SK-N-MC (cell line): ENCODE measurements at regions not wholly inside any gene's neighbourhood (a gene's known extent, or its start where the extent isn't known, plus 50 kb on each side); places are given as distances from the start of the nearest gene placed in this dataset.
"Not testable (repeated sequence)": the region's sequence is repeated elsewhere in the genome, so short reads cannot be mapped to it uniquely, and the experiment has no call there.

ENCODE experiments used
- DNase-seq: peaks from one replicate; pipeline ENCODE4 v3.0.0-alpha.2; 2011; ENCODE audit warnings: low read depth, low spot score
- H3K27ac ChIP-seq: fragments of 200-600 bp; sonication (generic); 2 replicates; pipeline ENCODE4 v1.5.1; 2016; ENCODE audit warnings: mixed run types
- H3K36me3 ChIP-seq: fragments of 200-600 bp; sonication (generic); 2 replicates; pipeline ENCODE4 v1.6.1; 2017; ENCODE audit warnings: antibody characterized with exemption, low read length, mixed read lengths; ENCODE audit not compliant: insufficient read depth
- H3K4me3 ChIP-seq: fragments of 200-600 bp; sonication (generic); 2 replicates; pipeline ENCODE4 v1.5.1; 2016
- H3K9ac ChIP-seq: fragments of 200-600 bp; sonication (generic); 2 replicates; pipeline ENCODE4 v1.8.0; 2017; ENCODE audit warnings: mixed run types, mixed read lengths; ENCODE audit not compliant: insufficient read length
- H3K9me3 ChIP-seq: fragments of 200-600 bp; sonication (generic); 2 replicates; pipeline ENCODE4 v1.6.1; 2017; ENCODE audit warnings: low read depth, mild to moderate bottlenecking, antibody characterized with exemption, low read length, moderate library complexity, mixed read lengths
- EZH2 ChIP-seq: fragments of 200-600 bp; sonication (generic); IDR thresholded peaks from one replicate; pipeline ENCODE4 v1.6.1; 2017; ENCODE audit warnings: antibody characterized with exemption
- FOXP2 ChIP-seq: optimal IDR thresholded peaks from 2 replicates; pipeline ENCODE3; 2011; ENCODE audit warnings: mild to moderate bottlenecking, moderate library complexity; ENCODE audit not compliant: insufficient read depth; ENCODE audit errors: extremely low read length, control extremely low read depth
- POLR2AphosphoS5 ChIP-seq: IDR thresholded peaks from 2 replicates; pipeline ENCODE4 v1.6.1; 2012; ENCODE audit warnings: mild to moderate bottlenecking, low read depth, low read length, borderline replicate concordance

DNA sequence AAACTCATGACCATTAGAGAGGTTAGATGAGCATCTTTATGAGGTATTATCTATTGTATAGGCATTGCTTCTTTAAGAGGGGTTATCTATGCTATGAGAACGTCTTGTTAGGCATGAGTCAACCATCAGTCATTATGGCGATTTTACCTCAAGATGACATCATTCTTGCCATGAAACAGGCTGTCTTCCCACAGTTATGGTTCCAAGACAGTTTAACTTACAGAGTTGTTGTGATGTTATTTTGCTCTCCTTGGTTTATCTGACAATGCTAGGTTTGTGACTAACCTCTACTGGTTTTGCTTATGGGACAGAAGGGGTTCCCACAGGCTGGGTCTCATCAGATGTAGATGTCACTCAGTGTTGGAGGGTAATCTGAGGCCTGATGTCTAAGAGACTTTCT is 1864.7 kb upstream of the ACO1 start:
- no peak overlapping the region for H3K9ac ChIP-seq
- no peak for TF ChIP-seq EZH2
- TF ChIP-seq POLR2AphosphoS5, result no peak
- no peak for TF ChIP-seq FOXP2
- no peak overlapping the region for H3K27ac ChIP-seq

DNA sequence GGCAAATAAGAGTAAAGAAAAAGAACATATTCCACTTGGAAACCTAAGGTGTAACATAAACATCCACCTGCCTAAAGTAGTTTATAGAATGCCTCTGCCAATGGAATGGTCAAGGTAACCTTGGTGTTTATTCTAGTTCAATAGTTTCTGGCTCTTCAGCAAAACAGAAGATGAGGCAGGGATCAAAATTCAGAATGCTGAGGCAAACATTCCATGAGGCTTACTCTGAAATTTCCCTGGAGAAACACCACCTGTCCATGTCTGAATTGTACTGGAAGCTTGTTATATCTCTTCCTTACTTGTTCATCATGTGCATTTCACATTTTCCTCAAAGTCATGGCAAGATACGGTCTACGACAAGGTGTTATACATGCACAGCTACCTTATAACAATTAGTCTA is 1862.4 kb upstream of the ACO1 start:
- H3K9ac ChIP-seq, result no peak overlapping the region
- no peaks in the 10 kb centered on the region for H3K36me3 ChIP-seq
- H3K27ac ChIP-seq, result no peak overlapping the region
- TF ChIP-seq FOXP2, result no peak
- TF ChIP-seq POLR2AphosphoS5, result no peak
- TF ChIP-seq EZH2, result no peak
- H3K9me3 ChIP-seq, result no peaks in the 10 kb centered on the region
- H3K4me3 ChIP-seq, result no peak overlapping the region
- no peak for DNase-seq

More for the DNA sequence above, 1864.7 kb upstream of the ACO1 start:
- Histone ChIP-seq H3K4me3 (no peak overlapping the region), H3K9me3 (no peaks in the 10 kb centered on the region), H3K36me3 (no peaks in the 10 kb centered on the region)
- DNase-seq, result no peak

GRCh38 chr9:30522486-30522885 is 1862.0 kb upstream of the ACO1 start:
- Histone ChIP-seq H3K9me3 (no peaks in the 10 kb centered on the region), H3K36me3 (no peaks in the 10 kb centered on the region), H3K27ac (no peak overlapping the region), H3K4me3 (no peak overlapping the region), H3K9ac (no peak overlapping the region)
- no peak for DNase-seq
- TF ChIP-seq POLR2AphosphoS5 (no peak), EZH2 (no peak), FOXP2 (no peak)

- Histone ChIP-seq H3K27ac (no peak overlapping the region), H3K9ac (no peak overlapping the region), H3K4me3 (no peak overlapping the region), H3K36me3 (no peaks in the 10 kb centered on the region), H3K9me3 (no peaks in the 10 kb centered on the region)
- DNase-seq, result no peak
- TF ChIP-seq FOXP2, result no peak
- no peak for TF ChIP-seq POLR2AphosphoS5
- TF ChIP-seq EZH2, result no peak
Observed at GRCh38 chr9:30524311-30524710, 1860.1 kb upstream of the ACO1 start.

DNA sequence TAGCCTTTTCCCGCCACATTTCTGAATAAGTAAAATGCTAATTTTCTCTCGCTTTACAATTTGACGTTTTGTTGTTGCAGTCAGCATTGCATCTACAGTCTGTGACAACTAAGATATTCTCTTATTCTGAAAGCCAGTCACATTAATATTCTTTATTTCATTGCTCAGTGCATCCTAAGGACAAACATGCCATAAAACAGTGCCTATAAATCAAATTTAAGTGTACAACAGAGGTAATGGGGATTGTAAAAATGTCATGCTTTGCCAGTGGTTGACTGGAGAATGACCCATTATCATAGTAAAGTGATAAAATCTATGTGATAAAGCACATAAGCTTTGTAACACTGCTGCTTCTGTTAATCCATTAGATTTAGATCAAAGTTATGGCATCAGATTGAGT is 1850.0 kb upstream of the ACO1 start:
- Histone ChIP-seq H3K9ac (no peak overlapping the region), H3K4me3 (no peak overlapping the region), H3K36me3 (no peaks in the 10 kb centered on the region), H3K9me3 (no peaks in the 10 kb centered on the region), H3K27ac (no peak overlapping the region)
- no peak for TF ChIP-seq FOXP2
- no peak for TF ChIP-seq EZH2
- TF ChIP-seq POLR2AphosphoS5, result no peak
- DNase-seq, result no peak

GRCh38 chr9:30534896-30535295 is 1849.5 kb upstream of the ACO1 start:
- H3K27ac ChIP-seq, result no peak overlapping the region
- no peaks in the 10 kb centered on the region for H3K36me3 ChIP-seq
- no peak overlapping the region for H3K9ac ChIP-seq
- H3K4me3 ChIP-seq, result no peak overlapping the region
- TF ChIP-seq POLR2AphosphoS5, result no peak
- TF ChIP-seq EZH2, result no peak
- no peak for TF ChIP-seq FOXP2
- H3K9me3 ChIP-seq, result no peaks in the 10 kb centered on the region
- no peak for DNase-seq

DNA sequence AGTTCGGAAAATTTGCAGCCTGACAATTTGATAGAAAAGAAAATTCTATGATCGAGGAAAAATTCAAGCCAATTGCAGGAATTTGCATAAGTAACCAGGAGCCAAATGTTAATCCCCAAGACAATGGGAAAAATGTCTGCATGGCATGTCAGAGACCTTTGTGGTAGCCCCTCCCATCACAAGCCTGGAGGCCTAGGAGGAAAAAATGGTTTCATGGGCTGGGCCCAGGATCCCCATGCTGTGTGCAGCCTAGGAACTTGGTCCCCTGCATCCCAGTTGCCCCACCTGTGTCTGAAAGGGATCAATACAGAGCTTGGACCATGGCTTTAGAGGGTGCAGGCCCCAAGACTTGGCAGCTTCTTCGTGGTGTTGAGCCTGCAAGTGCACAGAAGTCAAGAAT is 1847.9 kb upstream of the ACO1 start:
- H3K4me3 ChIP-seq, result no peak overlapping the region
- DNase-seq, result no peak
- TF ChIP-seq FOXP2 (no peak), EZH2 (no peak), POLR2AphosphoS5 (no peak)
- H3K9me3 ChIP-seq, result no peaks in the 10 kb centered on the region
- no peaks in the 10 kb centered on the region for H3K36me3 ChIP-seq
- no peak overlapping the region for H3K9ac ChIP-seq
- no peak overlapping the region for H3K27ac ChIP-seq

GRCh38 chr9:30539696-30540095 is 1844.7 kb upstream of the ACO1 start:
- H3K9ac ChIP-seq, DNase-seq, H3K27ac ChIP-seq, H3K36me3 ChIP-seq, H3K4me3 ChIP-seq, H3K9me3 ChIP-seq: not testable (repeated sequence)

DNA sequence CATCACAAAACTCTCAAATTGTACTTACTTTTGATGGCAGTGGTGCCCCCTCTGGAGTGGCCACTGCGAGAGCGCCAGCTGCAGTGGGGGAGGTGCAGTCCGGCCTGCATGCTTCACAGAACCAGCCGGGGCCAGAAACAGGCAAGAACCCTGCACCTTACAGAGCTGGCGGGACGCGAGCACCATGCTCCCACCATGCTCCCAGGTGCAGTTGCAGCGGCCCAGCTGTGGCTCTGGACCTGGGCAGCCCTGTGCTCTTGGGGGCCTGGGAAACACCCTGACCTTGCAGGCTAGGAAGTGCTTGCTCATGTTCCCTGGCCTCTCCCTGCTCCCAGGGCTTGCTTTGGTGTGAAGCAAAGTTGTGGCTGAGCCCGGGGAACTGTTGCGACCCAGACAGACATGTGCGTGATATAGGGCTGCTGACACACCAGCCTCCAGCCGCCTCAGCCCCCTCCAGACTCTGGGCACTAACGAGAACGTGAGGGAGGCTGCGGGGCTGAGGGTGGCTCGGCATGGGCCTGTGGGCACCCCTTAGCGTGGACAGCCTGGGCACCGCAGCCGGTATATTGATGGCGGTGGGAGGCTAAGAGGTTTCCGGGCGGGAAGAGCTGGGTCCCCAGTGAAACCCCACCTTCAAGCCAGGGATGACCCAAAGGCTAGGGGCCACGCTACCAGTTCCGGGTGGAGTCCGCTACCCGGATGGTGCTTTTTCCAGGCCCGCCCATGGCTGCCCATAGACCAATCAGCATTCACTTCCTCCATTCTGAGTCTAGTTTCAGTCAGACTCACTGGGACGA is 1809.9 kb upstream of the ACO1 start:
- H3K27ac ChIP-seq, result no peak overlapping the region
- no peak overlapping the region for H3K9ac ChIP-seq
- H3K9me3 ChIP-seq, result no peaks in the 10 kb centered on the region
- DNase-seq, result no peak
- H3K36me3 ChIP-seq, result no peaks in the 10 kb centered on the region
- no peak for TF ChIP-seq FOXP2
- no peak for TF ChIP-seq EZH2
- TF ChIP-seq POLR2AphosphoS5, result no peak
- H3K4me3 ChIP-seq, result no peak overlapping the region
